HG03469 (cell line): ENCODE measurements at regions not wholly inside any gene's neighbourhood (a gene's known extent, or its start where the extent isn't known, plus 50 kb on each side); places are given as distances from the start of the nearest gene placed in this dataset.

Experiments used
- ATAC-seq: cut with Tn5 transposase; IDR thresholded peaks from one replicate; pipeline ENCODE4 v1.9.1; 2021; ENCODE audit warnings: mild to moderate bottlenecking, moderate library complexity, moderate number of reproducible peaks; ENCODE audit not compliant: unreplicated experiment

GRCh38 chr10:113219446-113219845 is 269.4 kb downstream of the TCF7L2 start:
- ATAC-seq: no peak

GRCh38 chr10:113221756-113222168 is 271.7 kb downstream of the TCF7L2 start:
- no peak for ATAC-seq

DNA sequence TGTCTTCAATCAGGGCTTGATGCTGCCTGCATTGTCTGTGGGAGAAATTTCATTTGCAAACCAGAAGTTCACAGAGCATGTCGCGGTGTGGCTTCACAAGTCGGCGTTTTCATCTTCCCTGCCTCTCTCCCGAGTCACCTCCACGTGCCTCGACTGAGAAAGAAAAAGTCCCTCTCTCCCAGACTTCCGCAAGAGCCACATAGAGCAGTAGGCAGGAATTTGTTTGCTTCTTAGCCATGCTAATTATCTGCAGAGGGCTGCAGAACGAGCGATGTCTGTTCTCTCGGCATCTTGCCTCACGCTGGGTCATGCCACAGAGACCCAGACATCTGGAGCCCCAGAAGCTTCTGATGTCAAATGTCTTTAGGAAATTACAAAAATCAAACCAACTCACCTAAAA is 272.2 kb downstream of the TCF7L2 start:
- no peak for ATAC-seq

GRCh38 chr10:113225364-113225763 is 275.3 kb downstream of the TCF7L2 start:
- no peak for ATAC-seq

GRCh38 chr10:113225903-113226302 is 275.9 kb downstream of the TCF7L2 start:
- no peak for ATAC-seq

GRCh38 chr10:113226399-113226798 is 276.4 kb downstream of the TCF7L2 start:
- no peak for ATAC-seq

GRCh38 chr10:113226831-113227445 is 276.9 kb downstream of the TCF7L2 start:
- ATAC-seq: no peak

GRCh38 chr10:113228530-113228929 is 278.5 kb downstream of the TCF7L2 start:
- ATAC-seq: no peak

GRCh38 chr10:113230011-113230610 is 280.1 kb downstream of the TCF7L2 start:
- no peak for ATAC-seq

DNA sequence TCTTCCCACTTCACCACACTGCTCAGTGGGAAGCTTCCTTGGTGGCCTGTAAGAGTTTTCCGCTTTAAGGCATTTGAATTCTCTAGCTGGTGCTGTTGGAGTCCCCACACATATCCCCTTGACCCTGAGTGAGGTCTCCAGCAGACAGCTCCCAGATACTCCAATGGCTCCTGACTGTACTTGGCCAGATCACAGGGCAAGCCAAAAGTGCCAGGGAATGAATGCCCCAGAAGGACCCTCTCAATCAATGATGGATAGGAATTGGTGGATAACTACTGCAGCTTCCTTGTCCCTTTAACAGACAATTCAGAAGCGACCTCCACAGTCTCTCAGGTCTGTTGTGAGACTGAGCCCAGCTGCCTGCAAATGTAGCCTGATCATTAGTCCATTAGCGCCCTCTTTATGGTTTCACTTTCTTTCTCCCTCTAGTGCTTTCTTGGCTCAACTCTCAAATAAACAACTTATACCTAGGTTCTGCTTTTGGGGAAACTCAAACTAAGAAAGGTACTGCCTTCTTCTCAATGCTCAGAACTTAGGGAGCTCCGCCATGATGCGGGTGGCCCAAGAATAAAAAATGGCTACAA is 283.0 kb downstream of the TCF7L2 start:
- ATAC-seq: peak; percentile 62

- ATAC-seq: no peak
Measured at GRCh38 chr10:113234481-113234880, 284.4 kb downstream of the TCF7L2 start.

DNA sequence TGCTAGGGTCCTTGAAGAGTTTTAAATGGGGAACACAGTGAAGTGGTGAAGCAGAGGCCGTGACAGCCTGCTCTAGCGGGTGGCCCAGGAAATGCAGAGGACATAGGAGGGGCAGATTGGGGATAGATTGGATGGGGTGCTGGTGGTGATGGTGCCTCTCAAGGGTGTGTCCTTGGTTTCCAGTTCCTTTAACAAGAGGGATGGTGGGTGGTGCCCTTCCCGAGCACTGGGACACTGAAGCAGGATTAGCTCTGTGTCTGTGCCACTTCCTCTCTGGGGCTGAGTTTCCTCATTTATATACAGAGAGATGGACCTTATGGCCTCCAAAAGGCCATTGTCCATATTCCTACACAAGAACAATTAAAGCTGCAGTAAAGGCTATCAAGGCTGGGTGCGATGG is 285.5 kb downstream of the TCF7L2 start:
- ATAC-seq: no peak

DNA sequence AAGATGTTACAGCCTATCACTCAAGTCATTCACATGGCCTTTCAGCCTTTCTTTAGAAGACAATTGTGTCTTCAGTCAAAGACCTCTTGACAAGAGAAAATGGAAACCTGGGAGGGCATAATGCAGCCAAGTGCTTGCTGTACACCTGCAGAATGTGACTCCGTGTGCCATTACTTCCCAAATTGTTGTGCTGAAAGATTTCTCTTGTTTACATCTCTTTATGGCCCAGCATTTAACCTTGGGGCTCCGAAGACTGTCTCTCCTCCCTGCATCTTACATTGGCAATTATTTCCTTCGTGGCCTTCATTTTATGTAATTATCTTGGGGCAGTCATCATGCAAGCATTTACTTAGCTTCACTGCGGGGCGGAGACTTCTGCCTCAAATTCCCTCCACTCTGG is 287.0 kb downstream of the TCF7L2 start:
- no peak for ATAC-seq

DNA sequence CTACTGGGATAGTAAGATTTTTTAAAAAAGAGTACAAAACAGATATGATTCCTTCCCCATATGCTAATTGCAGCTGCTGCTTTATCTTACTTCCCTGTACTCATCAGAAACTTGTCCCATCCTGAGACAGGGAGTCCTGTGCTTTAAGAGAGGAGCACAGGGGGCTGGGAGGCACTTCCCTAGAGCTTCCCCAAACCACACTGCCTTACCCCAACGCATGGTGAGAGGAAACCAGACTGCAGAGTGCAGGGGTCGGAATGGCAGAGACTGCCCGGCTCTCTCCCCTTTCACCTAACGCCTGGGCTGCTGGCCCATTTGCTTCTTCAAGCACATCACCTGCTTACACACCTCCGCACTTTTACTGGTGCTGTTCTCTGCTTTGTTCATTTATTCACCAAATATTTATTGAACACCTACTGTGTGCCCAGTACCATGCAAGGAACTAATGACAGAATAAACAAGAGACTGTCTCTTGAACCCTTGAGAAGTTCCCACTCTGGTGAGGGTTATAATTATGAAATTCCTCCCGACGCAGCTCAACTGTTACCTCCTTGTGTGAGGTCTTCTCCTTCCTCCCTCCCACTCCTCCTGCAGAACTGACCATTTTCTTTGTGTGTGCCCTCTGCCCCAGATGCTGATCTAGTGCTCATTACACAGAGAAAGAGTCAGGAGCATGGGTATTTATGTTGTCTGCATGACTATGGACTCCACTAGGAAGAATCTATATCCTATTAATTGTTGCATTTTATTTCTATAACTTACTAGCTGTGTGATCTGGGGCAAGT is 289.7 kb downstream of the TCF7L2 start:
- no peak for ATAC-seq

GRCh38 chr10:113240736-113241135 is 290.7 kb downstream of the TCF7L2 start:
- no peak for ATAC-seq

DNA sequence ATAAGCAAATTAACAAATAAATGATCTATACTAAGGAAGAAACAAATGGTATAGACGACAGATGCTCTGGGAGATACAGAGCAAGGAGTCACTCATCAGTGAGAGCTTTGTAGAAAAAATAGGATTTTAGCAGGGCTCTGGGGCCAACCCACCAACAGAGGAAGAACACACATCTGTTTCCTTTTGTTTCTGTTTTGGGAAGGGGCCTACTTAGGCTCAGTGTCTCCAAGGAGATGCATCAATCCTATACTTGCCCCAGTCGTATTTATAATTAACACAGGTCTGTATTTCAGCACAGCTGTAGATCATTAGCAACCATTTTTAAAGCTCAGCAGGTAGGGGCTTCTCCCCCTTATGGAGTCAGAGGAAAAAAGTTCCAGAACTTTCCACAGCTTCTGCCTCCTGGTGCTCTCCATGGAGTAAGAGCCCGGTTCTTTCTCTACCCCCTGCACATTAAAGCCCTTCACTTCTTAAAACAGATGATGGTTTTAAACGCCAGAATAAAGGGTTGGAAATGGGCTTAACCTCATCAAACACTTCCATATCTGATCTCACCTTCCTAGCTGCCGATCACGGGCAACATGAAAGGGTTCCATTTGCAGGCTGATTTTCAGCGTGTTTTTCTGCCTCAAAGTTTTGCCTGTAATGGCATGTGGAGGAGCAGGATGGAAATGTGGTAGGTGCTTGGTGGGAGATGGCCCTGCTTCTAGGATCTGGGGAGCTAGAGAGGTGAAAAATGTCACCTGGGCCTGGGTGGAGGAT is 291.7 kb downstream of the TCF7L2 start:
- ATAC-seq: no peak

DNA sequence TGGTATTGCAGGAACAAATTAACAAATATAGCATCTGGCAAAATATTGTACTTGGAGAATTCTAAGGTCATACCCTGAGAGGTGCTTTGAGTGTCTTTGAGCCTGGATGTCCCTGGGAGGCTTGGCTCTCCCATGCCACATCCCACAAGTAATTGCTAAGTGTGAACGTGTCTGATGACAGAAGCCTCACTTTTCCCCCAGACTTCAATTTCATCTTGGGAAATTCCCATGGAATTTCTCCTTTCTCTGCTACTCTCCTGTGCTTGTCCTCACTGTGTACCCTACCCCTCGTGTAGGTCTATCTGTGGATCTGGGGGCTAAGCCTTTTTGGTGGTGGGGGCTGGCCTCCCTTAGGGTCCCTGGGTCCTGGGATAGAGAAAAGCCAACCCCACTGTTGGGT is 293.3 kb downstream of the TCF7L2 start:
- no peak for ATAC-seq

GRCh38 chr10:113244750-113245149 is 294.7 kb downstream of the TCF7L2 start:
- ATAC-seq: no peak

GRCh38 chr10:113245286-113245685 is 295.2 kb downstream of the TCF7L2 start:
- no peak for ATAC-seq

DNA sequence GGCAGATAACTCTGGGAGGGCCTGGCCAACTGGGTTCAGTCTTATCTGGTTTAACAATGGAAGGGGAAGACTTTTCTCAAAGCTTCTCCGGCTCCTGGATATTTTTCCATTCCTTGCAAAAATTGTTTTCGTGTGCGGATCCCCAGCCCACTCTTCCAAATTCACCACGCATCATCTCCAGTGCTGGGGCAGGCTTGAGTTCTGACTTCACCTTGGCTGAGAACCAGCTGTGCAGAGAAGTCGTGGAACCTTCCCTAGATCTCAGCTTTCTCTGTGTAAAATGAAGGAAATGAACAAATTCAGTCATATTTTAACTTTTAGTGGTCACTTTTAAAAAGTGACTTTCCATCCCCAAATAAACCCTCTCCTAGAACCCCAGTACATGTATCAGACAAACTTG is 297.0 kb downstream of the TCF7L2 start:
- ATAC-seq: no peak
